ENCODE measurements at regions not wholly inside any gene's neighbourhood (a gene's known extent, or its start where the extent isn't known, plus 50 kb on each side); places are given as distances from the start of the nearest gene placed in this dataset.

DNA sequence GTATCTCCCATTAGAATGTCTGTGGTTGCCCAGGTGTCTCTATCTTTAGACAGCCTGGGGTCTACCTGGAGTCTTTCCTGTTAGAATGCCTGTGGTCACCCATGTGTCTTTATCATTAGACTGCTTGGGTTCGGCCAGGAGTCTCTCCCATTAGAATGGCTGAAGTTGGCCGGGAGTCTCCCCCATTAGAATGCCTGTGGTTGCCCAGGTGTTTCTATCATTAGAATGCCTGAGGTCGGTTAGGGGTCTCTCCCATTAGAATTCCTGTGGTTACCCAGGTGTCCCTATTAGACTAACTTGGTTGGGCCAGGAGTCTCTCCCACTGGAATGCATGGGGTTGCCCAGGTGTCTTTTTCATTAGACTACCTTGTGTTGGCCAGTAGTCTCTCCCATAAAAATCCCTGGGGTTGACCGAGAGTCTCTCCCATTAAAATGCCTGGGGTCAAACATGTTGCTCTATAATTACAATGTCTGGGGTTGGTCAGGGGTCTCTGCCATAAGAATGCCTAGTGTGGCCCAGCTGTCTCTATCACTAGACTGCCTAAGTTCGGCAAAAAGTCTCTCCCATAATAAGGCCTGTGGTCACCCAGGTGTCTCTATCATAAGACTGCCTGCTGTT, 1448.7 kb downstream of the UQCRFS1 start:
- no peak for DNase-seq (ENCODE audit: extremely low spot score)
- CTCF ChIA-PET, result no interaction called here
- TF ChIP-seq ELF4 (IDR thresholded peaks at IDR 0.05) (no peak), SP1 (IDR thresholded peaks at IDR 0.05) (no peak), ZNF384 (IDR thresholded peaks at IDR 0.05) (no peak), ARNT (IDR thresholded peaks at IDR 0.05) (no peak), FOXA1 (IDR thresholded peaks at IDR 0.05) (no peak), CTBP1 (IDR thresholded peaks at IDR 0.05; ENCODE audit: borderline replicate concordance) (no peak), TARDBP (IDR thresholded peaks at IDR 0.05) (no peak), HDGF (IDR thresholded peaks at IDR 0.05; ENCODE audit: borderline replicate concordance) (no peak)
- TF ChIP-seq, protein P1, sequence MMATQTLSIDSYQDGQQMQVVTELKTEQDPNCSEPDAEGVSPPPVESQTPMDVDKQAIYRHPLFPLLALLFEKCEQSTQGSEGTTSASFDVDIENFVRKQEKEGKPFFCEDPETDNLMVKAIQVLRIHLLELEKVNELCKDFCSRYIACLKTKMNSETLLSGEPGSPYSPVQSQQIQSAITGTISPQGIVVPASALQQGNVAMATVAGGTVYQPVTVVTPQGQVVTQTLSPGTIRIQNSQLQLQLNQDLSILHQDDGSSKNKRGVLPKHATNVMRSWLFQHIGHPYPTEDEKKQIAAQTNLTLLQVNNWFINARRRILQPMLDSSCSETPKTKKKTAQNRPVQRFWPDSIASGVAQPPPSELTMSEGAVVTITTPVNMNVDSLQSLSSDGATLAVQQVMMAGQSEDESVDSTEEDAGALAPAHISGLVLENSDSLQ (IDR thresholded peaks at IDR 0.05), result no peak
- POLR2A ChIA-PET, result no interaction called here

DNA sequence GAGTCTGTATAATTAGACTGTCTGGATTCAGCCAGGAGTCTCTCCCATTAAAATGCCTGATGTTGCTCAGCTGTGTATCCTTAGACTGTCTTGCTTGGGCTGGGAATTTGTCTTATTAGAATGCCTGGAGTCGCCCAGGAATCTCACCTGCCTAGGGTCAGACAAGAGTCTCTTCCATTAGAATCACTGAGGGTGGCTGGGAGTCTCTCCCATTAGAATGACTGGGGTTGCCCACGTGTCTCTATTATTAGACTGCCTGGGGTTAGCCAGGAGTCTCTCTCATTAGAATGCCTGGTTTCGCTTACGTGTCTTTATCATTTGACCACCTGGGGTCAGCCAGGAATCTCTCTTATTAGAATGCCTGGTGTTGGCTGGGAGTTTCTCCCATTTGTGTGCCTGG, 1450.0 kb downstream of the UQCRFS1 start:
- POLR2A ChIA-PET, result no interaction called here
- CTCF ChIA-PET, result no interaction called here

DNA sequence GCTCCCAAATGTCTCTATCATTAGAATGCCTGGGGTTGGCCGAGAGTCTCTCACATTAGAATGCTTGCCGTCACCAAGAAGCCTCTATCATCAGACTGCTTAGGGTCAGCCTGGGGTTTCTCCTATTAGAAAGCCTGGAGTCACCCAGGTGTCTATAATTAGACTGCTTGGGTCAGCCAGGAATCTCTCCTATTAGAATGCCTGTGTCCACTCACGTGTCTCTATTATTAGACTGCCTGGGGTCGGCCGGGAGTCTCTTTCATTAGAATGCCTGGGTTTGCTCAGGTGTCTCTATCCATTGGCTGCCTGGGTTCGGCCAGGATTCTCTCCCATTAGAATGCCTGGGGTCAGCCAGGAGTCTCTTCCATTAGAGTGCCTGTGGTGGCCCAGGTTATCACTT, 1453.1 kb downstream of the UQCRFS1 start:
- ChIA-PET CTCF (no interaction called here), POLR2A (no interaction called here)
- DNase-seq (ENCODE audit: extremely low spot score), result no peak
- TF ChIP-seq FOXM1 (IDR thresholded peaks at IDR 0.05; ENCODE audit: borderline replicate concordance), result no peak
- no peak for TF ChIP-seq CTBP1 (IDR thresholded peaks at IDR 0.05; ENCODE audit: borderline replicate concordance)

More for the DNA sequence above, 1450.0 kb downstream of the UQCRFS1 start:
- TF ChIP-seq SP1 (IDR thresholded peaks at IDR 0.05), result no peak
- TF ChIP-seq ELF4 (IDR thresholded peaks at IDR 0.05), result no peak
- TF ChIP-seq CTBP1 (IDR thresholded peaks at IDR 0.05; ENCODE audit: borderline replicate concordance), result no peak
- no peak for TF ChIP-seq ARNT (IDR thresholded peaks at IDR 0.05)
- DNase-seq (ENCODE audit: extremely low spot score), result no peak

DNA sequence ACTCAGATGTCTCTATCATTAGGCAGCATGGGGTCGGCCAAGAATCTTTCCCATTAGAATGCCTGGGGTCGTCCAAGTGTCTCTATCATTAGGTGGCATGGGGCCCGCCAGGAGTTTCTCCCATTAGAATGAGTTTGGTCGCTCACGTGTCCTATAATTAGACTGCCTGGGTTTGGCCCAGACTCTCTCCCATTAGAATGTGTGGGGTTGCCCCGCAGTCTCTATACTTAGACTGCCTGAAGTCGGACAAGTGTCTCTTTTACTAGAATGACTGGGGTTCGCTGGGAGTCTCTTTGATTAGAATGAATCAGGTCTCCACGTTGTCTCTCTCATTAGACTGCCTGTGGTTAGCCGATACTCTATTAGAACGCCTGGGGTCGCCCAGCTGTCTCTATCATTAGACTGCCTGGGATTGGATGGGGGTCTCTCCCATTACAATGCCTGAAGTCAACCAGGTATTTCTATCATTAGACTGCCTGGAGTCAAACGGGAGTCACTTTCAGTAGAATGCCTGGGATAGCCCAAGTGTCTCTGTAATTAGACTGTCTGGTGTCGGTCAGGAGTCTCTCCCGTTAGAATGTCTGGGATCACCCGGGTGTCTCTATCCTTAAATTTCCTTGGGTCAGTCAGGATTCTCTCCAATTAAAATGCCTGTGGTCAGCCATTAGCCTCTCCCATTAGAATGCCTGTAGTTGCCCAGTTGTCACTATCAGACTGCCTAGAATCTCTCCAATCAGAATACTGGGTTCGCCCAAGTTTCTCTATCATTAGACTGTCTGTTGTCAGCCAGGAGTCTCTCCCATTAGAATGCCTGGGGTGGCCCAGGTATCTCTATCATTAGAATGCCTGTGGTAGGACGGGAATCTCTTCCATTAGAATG, 1454.1 kb downstream of the UQCRFS1 start:
- no peak for DNase-seq (ENCODE audit: extremely low spot score)
- TF ChIP-seq FOXK2 (IDR thresholded peaks at IDR 0.05) (no peak), FOXM1 (IDR thresholded peaks at IDR 0.05; ENCODE audit: borderline replicate concordance) (no peak), ARNT (IDR thresholded peaks at IDR 0.05) (no peak), LEF1 (IDR thresholded peaks at IDR 0.05; ENCODE audit: borderline replicate concordance) (no peak), SUZ12 (IDR thresholded peaks at IDR 0.05) (no peak), FOXA1 (IDR thresholded peaks at IDR 0.05) (no peak), TARDBP (IDR thresholded peaks at IDR 0.05) (no peak), HDGF (IDR thresholded peaks at IDR 0.05; ENCODE audit: borderline replicate concordance) (no peak), ZNF384 (IDR thresholded peaks at IDR 0.05) (no peak), ELF4 (IDR thresholded peaks at IDR 0.05) (no peak), CTBP1 (IDR thresholded peaks at IDR 0.05; ENCODE audit: borderline replicate concordance) (no peak), NFRKB (IDR thresholded peaks at IDR 0.05) (no peak), BHLHE40 (IDR thresholded peaks at IDR 0.05; ENCODE audit: borderline replicate concordance) (no peak), L3MBTL2 (conservative IDR thresholded peaks at IDR 0.05) (no peak), SP1 (IDR thresholded peaks at IDR 0.05) (no peak)
- TF ChIP-seq, protein P1 (IDR thresholded peaks at IDR 0.05), result no peak
- POLR2A ChIA-PET, result no interaction called here
- CTCF ChIA-PET, result no interaction called here

DNA sequence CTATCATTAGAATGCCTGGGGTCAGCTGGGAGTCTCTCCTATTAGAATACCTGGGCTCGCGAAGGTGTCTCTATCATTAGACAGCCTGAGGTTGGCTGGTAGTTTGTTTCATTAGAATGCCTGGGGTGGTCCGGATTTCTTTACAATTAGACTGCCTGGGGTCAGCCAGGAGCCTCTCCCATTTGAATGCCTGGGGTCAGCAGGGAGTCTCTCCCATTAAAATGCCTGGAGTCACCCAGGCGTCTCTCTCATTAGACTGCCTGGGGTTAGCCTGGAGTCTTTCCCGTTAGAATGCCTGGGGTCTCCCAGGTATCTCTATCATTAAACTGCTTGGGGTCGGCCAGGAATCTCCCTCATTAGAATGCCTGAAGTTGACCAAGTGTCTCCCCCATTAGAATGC, 1458.3 kb downstream of the UQCRFS1 start:
- CTCF ChIA-PET, result no interaction called here
- no peak for DNase-seq (ENCODE audit: extremely low spot score)
- TF ChIP-seq ZNF384 (IDR thresholded peaks at IDR 0.05) (no peak), SUZ12 (IDR thresholded peaks at IDR 0.05) (no peak), FOXK2 (IDR thresholded peaks at IDR 0.05) (no peak), SP1 (IDR thresholded peaks at IDR 0.05) (no peak), FOXM1 (IDR thresholded peaks at IDR 0.05; ENCODE audit: borderline replicate concordance) (no peak), CTBP1 (IDR thresholded peaks at IDR 0.05; ENCODE audit: borderline replicate concordance) (no peak), L3MBTL2 (conservative IDR thresholded peaks at IDR 0.05) (no peak), NFRKB (IDR thresholded peaks at IDR 0.05) (no peak), LEF1 (IDR thresholded peaks at IDR 0.05; ENCODE audit: borderline replicate concordance) (no peak), FOXA1 (IDR thresholded peaks at IDR 0.05) (no peak), ARNT (IDR thresholded peaks at IDR 0.05) (no peak), HDGF (IDR thresholded peaks at IDR 0.05; ENCODE audit: borderline replicate concordance) (no peak), ELF4 (IDR thresholded peaks at IDR 0.05) (no peak), BHLHE40 (IDR thresholded peaks at IDR 0.05; ENCODE audit: borderline replicate concordance) (no peak), TARDBP (IDR thresholded peaks at IDR 0.05) (no peak)
- TF ChIP-seq, protein P1 (IDR thresholded peaks at IDR 0.05), result no peak
- POLR2A ChIA-PET, result no interaction called here

DNA sequence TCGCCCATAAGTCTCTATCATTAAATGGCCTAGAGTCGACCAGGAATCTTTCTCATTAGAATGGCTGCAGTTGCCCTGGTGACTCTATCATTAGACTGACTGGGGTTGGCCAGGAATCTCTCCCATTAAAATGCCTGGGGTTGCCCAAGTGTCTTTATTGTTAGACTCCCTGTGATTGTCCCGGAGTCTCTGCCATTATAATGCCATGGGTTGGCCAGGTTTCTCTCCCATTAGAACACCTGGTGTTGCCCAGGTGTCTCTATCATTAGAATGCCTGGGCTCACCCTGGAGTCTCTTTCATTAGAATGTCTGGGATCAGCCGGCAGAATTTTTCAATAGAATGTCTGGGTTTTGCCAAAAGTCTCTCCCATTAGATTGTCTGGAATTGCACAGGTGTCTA, 1459.3 kb downstream of the UQCRFS1 start:
- CTCF ChIA-PET, result no interaction called here
- no peak for DNase-seq (ENCODE audit: extremely low spot score)
- TF ChIP-seq CTBP1 (IDR thresholded peaks at IDR 0.05; ENCODE audit: borderline replicate concordance), result no peak
- no peak for TF ChIP-seq BHLHE40 (IDR thresholded peaks at IDR 0.05; ENCODE audit: borderline replicate concordance)
- TF ChIP-seq, protein P1 (IDR thresholded peaks at IDR 0.05), result no peak
- no peak for TF ChIP-seq HDGF (IDR thresholded peaks at IDR 0.05; ENCODE audit: borderline replicate concordance)
- no peak for TF ChIP-seq LEF1 (IDR thresholded peaks at IDR 0.05; ENCODE audit: borderline replicate concordance)
- no peak for TF ChIP-seq NFRKB (IDR thresholded peaks at IDR 0.05)
- no peak for TF ChIP-seq ARNT (IDR thresholded peaks at IDR 0.05)
- TF ChIP-seq ZNF384 (IDR thresholded peaks at IDR 0.05), result no peak
- no peak for TF ChIP-seq SP1 (IDR thresholded peaks at IDR 0.05)

More for the DNA sequence above, 1459.3 kb downstream of the UQCRFS1 start:
- POLR2A ChIA-PET, result no interaction called here
